PC-3 (cell line): ENCODE measurements at regions not wholly inside any gene's neighbourhood (a gene's known extent, or its start where the extent isn't known, plus 50 kb on each side); places are given as distances from the start of the nearest gene placed in this dataset.

ENCODE experiments used
- EZH2 ChIP-seq: fragments of 300-600 bp; sonication (generic); IDR thresholded peaks from one replicate; pipeline ENCODE4 v1.6.1; 2017; ENCODE audit warnings: antibody characterized with exemption, mild to moderate bottlenecking, low read length; ENCODE audit not compliant: unreplicated experiment
- EZH2phosphoT487 ChIP-seq: fragments of 300-600 bp; sonication (generic); IDR thresholded peaks from 2 replicates; pipeline ENCODE4 v1.6.1; 2018; ENCODE audit warnings: mild to moderate bottlenecking, antibody characterized with exemption, low read length, borderline replicate concordance
- TF ChIP-seq, protein P1 (sequence below): fragments of 300-600 bp; sonication (generic); conservative IDR thresholded peaks from 2 replicates; pipeline ENCODE4 v1.5.1; 2017; ENCODE audit warnings: antibody characterized with exemption, low read depth, mild to moderate bottlenecking, low read length

DNA sequence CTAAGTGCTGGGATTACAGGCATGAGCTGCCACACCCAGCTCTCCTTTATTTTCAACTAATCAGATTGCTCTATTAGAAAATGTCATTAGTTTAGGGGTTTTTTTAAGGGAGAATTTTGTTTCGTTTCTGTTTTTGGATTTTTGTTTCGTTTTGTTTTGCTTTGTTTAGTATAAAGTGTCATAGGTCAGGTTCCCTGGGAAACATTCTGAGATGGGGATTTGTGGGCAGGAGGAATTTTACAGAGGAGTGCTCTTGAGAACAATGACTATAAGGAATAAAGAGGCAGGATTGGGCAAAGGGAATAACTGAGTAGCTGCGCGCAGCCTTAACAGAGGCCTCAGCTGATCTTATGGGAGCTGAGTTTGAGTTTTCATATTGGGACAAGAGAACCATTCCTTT, 86.8 kb upstream of the NR2F2 start:
- TF ChIP-seq, protein P1, sequence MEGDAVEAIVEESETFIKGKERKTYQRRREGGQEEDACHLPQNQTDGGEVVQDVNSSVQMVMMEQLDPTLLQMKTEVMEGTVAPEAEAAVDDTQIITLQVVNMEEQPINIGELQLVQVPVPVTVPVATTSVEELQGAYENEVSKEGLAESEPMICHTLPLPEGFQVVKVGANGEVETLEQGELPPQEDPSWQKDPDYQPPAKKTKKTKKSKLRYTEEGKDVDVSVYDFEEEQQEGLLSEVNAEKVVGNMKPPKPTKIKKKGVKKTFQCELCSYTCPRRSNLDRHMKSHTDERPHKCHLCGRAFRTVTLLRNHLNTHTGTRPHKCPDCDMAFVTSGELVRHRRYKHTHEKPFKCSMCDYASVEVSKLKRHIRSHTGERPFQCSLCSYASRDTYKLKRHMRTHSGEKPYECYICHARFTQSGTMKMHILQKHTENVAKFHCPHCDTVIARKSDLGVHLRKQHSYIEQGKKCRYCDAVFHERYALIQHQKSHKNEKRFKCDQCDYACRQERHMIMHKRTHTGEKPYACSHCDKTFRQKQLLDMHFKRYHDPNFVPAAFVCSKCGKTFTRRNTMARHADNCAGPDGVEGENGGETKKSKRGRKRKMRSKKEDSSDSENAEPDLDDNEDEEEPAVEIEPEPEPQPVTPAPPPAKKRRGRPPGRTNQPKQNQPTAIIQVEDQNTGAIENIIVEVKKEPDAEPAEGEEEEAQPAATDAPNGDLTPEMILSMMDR: no peak
- no peak for TF ChIP-seq EZH2
- no peak for TF ChIP-seq EZH2phosphoT487
